Heart right ventricle (tissue), 16 donors: ENCODE measurements at regions not wholly inside any gene's neighbourhood (a gene's known extent, or its start where the extent isn't known, plus 50 kb on each side); places are given as distances from the start of the nearest gene placed in this dataset.

ENCODE experiments used
- ATAC-seq, 8 donors: fragments of 200-7000 bp; cut with Tn5 transposase; one replicate each; pipeline ENCODE4 v1.9.1; 2020; ENCODE audit warnings: mild to moderate bottlenecking in 8 of 8, moderate library complexity in 8 of 8, moderate number of reproducible peaks in 1 of 8
- DNase-seq, 2 donors: peaks; one replicate each; pipeline ENCODE4 v3.0.0-alpha.2; 2020
- H3K27ac ChIP-seq, 10 donors: fragments of 200-600 bp; sonication (generic) in 2 of 10; one replicate each; pipeline versions ENCODE4 v1.5.0 to v1.8.0; 2020 to 2022; ENCODE audit warnings: mild to moderate bottlenecking in 3 of 10
- H3K27me3 ChIP-seq, 7 donors: fragments of 200-600 bp; one replicate each; pipeline ENCODE4 v1.8.0; 2021 to 2022; ENCODE audit warnings: mild to moderate bottlenecking in 2 of 7
- H3K36me3 ChIP-seq, 9 donors: fragments of 200-600 bp; sonication (generic) in 1 of 9; one replicate each; pipeline versions ENCODE4 v1.5.0 to v1.8.0; 2020 to 2022; ENCODE audit warnings: mild to moderate bottlenecking in 2 of 9
- H3K4me1 ChIP-seq, 9 donors: fragments of 200-600 bp; sonication (generic) in 1 of 9; one replicate each; pipeline versions ENCODE4 v1.5.0 to v1.8.0; 2020 to 2022; ENCODE audit warnings: mild to moderate bottlenecking in 4 of 9
- H3K4me3 ChIP-seq, 10 donors: fragments of 200-600 bp; sonication (generic) in 2 of 10; one replicate each; pipeline versions ENCODE4 v1.5.0 to v1.8.0; 2020 to 2022; ENCODE audit warnings: mild to moderate bottlenecking in 7 of 10, moderate library complexity in 2 of 10
- H3K9me3 ChIP-seq, 11 donors: fragments of 200-600 bp in 10 of 11; sonication (generic) in 2 of 11; one replicate each; pipeline versions ENCODE4 v1.5.0 to v1.8.0; 2013 to 2022; ENCODE audit warnings: mild to moderate bottlenecking in 2 of 11, control low read depth in 1 of 11, moderate library complexity in 1 of 11
- WGBS, 2 donors: extraction: QIAGEN DNeasy Blood & Tissue Kit; methylation state at CpG; one replicate each; pipeline ENCODE4 v1.1.7; 2013; ENCODE audit warnings: inconsistent platforms in 1 of 2; 5-methylcytosine and 5-hydroxymethylcytosine counted together
- intact Hi-C, 10 donors: fragments of 100-400 bp; cut with DNase I; formaldehyde crosslinking; loops; one replicate each; pipeline versions ENCODE4 v1.11.1 to v1.14.2; 2022
- TF ChIP-seq, protein P1 (sequence below), 9 donors: fragments of 200-600 bp; sonication (generic) in 2 of 9; IDR thresholded peaks; one replicate each; pipeline versions ENCODE4 v1.5.0 to v1.8.0; 2021 to 2022; ENCODE audit warnings: antibody characterized with exemption in 9 of 9, mild to moderate bottlenecking in 5 of 9, moderate library complexity in 1 of 9
- donor health status: Arrhythmogenic right ventricular cardiomyopathy.
- donor health status: ischemic (EF 13 %, LVEDD 7.1; RV severe dilation, severe dysfunction).
- donor health status: healthy with polysubstance abuse.
- donor health status: DM: no; HTN: yes; CAD: no.
- donor health status: DM: no; HTN: no; CAD: no.
- donor health status: ischemic (EF 25% LVEDD 6.9; RV normal size, moderate dysfunction).
- donor health status: ischemic (EF 25% LVEDD 5.7; RV mildly dilated, moderate dysfunction).
- donor health status: healthy.
- donor health status: DM: yes; HTN: yes; CAD: no.
- donor health status: Ischemic cardiomyopathy.
- donor health status: ischemic (EF 35%, LVEDD 5.7; RV mildly dilated, moderate dysfunction).
- donor health status: nonischemic (EF 11% LVEDD 7.7; RV severe dilation, severe dysfunction).
- donor health status: DM: yes; HTN: yes; CAD: no.
- donor health status: PGD.
- donor health status: ischemic (EF 29% LVEDD 5.4; RV normal size, mild dysfunction).
- donor health status: nonischemic (EF 23%, LVEDD 6.1; RV moderate dilation, normal function).

DNA sequence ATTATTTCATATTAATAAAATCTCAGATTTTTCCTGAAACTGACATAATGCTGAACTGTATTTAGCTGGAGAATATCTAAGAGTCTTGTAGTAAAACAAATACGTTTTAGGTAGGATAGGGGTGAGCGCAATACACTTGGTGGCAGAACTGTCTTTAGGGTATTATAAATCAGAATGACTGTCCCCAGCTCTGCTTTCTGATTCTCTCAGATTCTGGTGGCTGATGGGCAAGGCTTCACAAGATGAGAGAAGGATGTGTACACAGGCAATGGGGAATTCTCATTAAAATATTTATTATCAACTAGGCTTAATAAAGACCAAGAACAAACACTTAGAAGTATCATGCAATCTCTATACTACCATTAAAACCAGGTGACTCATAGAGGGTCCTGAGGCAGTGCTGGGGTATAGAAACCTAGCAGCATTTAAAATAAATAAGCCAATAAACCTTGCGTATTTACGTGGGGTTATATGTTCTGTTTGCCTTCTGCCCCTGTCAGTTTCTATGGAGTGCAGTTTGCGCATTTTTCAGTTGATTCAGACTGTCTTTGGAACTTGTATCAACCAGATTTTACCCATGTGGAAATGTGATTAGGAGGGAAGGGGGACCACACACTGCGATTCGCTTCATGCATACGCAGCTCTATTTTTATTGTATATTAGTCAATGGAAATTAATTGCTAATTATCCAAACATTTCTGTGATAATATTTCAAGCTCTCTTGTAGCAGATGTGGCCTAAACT is 1150.7 kb upstream of the WWC1 start:
- DNase-seq (no peak), ATAC-seq (no peak)
- no peaks in the 10 kb centered on the region for H3K27me3 ChIP-seq
- WGBS, 2 donors, result 95% methylated on average over 8 of the region's 8 CpGs
- H3K9me3 ChIP-seq, result peaks cover 0 to 8% (median 0%) of the 10 kb centered on the region in 11 donors
- TF ChIP-seq, protein P1, sequence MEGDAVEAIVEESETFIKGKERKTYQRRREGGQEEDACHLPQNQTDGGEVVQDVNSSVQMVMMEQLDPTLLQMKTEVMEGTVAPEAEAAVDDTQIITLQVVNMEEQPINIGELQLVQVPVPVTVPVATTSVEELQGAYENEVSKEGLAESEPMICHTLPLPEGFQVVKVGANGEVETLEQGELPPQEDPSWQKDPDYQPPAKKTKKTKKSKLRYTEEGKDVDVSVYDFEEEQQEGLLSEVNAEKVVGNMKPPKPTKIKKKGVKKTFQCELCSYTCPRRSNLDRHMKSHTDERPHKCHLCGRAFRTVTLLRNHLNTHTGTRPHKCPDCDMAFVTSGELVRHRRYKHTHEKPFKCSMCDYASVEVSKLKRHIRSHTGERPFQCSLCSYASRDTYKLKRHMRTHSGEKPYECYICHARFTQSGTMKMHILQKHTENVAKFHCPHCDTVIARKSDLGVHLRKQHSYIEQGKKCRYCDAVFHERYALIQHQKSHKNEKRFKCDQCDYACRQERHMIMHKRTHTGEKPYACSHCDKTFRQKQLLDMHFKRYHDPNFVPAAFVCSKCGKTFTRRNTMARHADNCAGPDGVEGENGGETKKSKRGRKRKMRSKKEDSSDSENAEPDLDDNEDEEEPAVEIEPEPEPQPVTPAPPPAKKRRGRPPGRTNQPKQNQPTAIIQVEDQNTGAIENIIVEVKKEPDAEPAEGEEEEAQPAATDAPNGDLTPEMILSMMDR (IDR thresholded peaks at IDR 0.05), result no peak
- no peaks in the 10 kb centered on the region for H3K4me1 ChIP-seq
- H3K36me3 ChIP-seq, result no peaks in the 10 kb centered on the region
- intact Hi-C loops, result no loop called here
- H3K4me3 ChIP-seq, result no peak overlapping the region
- H3K27ac ChIP-seq, result no peak overlapping the region

DNA sequence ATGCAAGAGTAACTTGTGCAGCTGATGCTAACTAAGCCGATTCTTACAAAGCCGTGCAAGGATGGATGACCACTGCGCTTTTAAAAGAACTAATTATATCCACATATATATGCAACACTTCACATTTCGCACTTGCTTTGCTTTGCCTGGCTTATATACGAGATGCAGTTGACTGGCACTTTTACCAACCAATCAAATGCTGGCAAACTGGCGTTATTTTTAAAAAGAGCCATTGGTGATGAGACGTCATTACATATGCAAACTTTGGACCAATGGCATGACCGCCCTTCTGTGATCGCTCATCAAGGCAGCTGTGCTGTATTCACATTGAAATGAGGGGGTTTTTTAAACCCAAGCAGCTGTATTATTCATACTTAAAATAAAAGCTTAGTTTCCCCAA is 1147.7 kb upstream of the WWC1 start:
- Histone ChIP-seq H3K9me3 (no peaks in the 10 kb centered on the region), H3K27ac (no peak overlapping the region), H3K27me3 (no peaks in the 10 kb centered on the region), H3K4me1 (no peaks in the 10 kb centered on the region), H3K36me3 (no peaks in the 10 kb centered on the region), H3K4me3 (no peak overlapping the region)
- no peak for ATAC-seq
- intact Hi-C loops, result no loop called here
- DNase-seq, result no peak
- 91 to 94% methylated on average over 9 of the region's 9 CpGs for WGBS, 2 donors
- TF ChIP-seq, protein P1 (IDR thresholded peaks at IDR 0.05), result no peak

- no peaks in the 10 kb centered on the region for H3K4me1 ChIP-seq
- WGBS, 2 donors, result 79 to 86% methylated on average over 7 of the region's 7 CpGs
- TF ChIP-seq, protein P1 (IDR thresholded peaks at IDR 0.05), result no peak
- DNase-seq (no peak), ATAC-seq (no peak)
- intact Hi-C loops, result no loop called here
- no peaks in the 10 kb centered on the region for H3K36me3 ChIP-seq
- no peaks in the 10 kb centered on the region for H3K9me3 ChIP-seq
- no peaks in the 10 kb centered on the region for H3K27me3 ChIP-seq
- H3K4me3 ChIP-seq, result no peak overlapping the region
- H3K27ac ChIP-seq, result no peak overlapping the region
These were observed 1145.6 kb upstream of the WWC1 start for GRCh38 chr5:167145841-167146240.

DNA sequence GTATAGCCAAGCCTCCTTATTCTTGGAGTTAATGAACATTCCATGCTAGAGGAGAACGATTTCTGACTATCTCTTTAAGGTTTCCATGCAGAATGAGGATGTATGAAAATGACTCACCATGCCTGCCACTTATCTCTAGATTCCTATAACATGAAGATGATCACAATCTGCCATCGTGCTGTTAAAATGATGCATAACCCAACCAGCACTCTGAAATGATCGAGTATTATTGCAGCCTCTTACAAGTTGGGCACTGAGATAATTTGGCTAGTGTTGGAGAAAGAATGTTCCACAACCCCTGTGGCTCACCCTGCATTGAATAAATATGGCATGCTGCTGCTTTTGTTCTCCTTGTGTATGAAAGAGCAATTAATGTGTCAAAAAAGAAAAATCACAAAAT is 1143.6 kb upstream of the WWC1 start:
- no peak for DNase-seq
- WGBS, 2 donors, result 62 to 77% methylated on average over 3 of the region's 3 CpGs

More for the DNA sequence above, 1143.6 kb upstream of the WWC1 start:
- TF ChIP-seq, protein P1 (IDR thresholded peaks at IDR 0.05), result no peak
- no peaks in the 10 kb centered on the region for H3K36me3 ChIP-seq
- no peak for ATAC-seq
- intact Hi-C loops, result no loop called here
- H3K4me1 ChIP-seq, result no peaks in the 10 kb centered on the region
- no peaks in the 10 kb centered on the region for H3K27me3 ChIP-seq
- no peaks in the 10 kb centered on the region for H3K9me3 ChIP-seq
- H3K27ac ChIP-seq, result no peak overlapping the region
- no peak overlapping the region for H3K4me3 ChIP-seq
